HT1080 (cell line): ENCODE measurements at regions not wholly inside any gene's neighbourhood (a gene's known extent, or its start where the extent isn't known, plus 50 kb on each side); places are given as distances from the start of the nearest gene placed in this dataset.

ENCODE experiments used
- DNase-seq: peaks from one replicate; pipeline ENCODE4 v3.0.0-alpha.2; 2015; ENCODE audit warnings: low read depth

DNA sequence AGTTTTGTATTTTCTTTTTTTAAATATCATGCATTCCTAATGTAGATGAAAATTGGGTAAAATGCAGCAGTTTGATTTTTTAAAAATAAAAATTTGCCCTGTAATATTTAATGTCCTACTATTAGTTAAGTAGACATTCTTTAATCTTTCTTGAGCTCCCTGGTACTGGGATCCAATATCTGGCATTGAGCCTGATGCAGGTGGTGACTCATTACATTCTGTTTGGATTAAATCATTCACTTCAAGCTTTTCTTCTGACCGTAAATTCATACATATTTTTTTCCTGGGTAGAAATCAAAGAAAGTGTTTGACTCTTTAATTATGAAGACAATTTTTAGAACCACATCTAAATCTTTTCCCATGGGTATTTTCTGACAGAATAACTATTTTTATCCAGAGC, 768.8 kb upstream of the SLC35B3 start:
- DNase-seq, result peak; percentile 80

DNA sequence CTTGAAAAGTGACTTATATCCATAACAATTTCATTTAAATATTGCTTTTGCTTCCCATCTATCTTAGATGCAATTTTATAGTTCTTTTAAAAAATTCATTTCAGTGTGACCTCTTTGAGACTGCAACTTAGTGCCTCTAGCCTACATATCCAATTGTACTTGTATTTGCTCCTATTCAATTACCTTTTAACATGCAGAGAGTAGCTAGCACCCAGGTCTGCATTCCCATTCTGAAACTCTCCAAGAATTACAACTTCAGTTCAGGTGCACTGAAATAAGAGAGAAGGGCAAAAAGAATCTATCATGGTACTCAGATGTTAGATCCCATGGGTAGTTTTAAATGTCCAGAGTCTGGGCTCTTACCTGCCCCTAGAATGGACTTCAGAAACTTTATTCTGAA, 765.4 kb upstream of the SLC35B3 start:
- DNase-seq, result no peak

DNA sequence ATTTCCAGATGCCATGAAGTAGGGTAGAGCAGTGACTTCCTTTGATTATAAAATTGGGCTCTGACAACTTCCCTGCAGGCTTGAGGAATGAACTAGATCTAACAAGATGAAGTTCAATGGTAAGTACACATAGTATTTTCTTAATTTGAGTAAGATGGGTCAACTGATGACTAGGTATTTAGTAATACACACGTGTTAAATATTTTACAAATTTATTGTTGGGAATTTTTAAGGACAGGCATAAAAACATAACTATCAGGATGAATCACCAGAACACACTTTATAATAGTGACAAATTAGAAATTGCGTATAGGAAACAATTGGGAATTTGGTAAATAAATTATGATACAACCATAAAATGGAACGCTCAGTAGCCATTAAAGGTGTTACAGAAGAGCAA, 762.4 kb upstream of the SLC35B3 start:
- DNase-seq, result no peak

DNA sequence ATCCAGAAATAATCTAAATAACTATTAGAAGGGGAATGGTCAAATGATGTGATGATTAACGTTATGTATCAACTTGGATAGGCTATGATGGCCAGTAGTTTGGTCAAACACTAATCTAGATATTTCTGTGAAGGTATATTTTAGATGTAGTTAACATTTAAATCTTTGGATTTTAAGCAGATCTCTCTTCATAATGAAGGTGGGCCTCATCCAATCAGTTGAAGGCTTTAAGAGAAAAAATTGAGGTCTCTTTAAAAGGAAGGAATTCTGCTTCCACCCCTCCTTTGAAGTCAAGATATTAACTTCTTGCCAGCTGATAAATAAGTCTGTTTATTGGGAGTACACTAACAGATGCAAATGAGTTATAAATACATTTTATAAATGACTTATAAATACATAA, 760.0 kb upstream of the SLC35B3 start:
- no peak for DNase-seq

DNA sequence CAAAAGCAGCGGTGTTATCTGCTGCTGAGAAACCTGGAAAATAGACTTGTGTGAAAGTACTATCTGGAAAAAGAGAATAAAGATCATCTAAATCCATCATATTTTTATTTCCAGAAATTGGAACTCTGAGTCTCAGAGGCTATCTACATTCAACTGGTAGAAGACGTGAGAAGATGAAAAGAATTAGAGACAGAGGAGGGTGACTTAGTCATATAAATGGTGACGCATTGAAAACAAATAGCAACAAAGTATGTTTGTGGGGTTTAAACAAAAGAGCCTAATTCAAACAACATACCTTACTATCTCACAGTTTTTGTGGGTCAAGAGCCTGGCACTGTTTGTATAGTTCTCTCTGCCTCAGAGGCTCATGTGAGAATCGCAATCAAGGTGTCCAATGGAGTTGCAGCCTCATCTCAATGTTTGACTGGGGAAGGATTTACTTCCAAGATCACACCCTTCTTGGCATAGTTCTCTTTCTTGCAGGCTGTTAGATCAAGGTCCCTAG, 757.1 kb upstream of the SLC35B3 start:
- peak; percentile 7 for DNase-seq

DNA sequence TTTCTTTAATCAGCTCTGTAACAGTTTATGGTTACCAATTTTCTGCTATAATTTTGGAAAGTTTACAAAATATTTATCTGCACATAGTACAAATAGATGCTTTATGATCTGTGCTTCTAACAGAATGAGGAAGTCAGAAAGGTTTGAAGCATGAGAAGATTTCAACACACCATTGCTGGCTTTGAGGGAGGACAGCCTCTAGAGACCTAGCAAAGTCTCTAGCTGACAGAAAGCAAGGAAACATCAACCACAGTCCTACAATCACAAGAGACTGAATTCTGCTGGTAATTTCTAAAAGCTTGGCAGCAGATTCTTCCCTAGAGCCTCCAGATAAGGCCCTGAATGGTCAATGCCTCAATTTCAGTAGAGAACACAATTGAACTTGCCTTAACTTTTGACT, 750.8 kb upstream of the SLC35B3 start:
- no peak for DNase-seq

DNA sequence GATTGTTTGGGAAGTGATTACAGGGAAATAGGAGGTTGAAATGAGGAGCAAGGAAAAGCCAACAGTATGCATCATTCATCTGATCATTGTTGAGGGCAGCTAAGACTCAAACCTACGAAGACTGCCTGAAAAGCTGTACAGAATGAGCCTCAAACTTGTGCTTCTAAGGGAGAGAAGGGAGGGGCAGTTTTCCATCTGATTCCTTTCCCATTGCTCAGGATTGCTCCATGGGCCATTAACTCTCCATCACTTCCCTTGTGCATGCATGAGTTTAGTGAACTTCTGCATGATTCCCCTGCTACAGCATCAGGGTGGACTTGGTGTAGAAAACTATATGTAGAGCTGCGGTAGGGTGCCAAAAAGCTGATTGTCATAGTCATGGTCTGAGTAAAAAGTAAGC, 742.7 kb upstream of the SLC35B3 start:
- DNase-seq, result no peak

DNA sequence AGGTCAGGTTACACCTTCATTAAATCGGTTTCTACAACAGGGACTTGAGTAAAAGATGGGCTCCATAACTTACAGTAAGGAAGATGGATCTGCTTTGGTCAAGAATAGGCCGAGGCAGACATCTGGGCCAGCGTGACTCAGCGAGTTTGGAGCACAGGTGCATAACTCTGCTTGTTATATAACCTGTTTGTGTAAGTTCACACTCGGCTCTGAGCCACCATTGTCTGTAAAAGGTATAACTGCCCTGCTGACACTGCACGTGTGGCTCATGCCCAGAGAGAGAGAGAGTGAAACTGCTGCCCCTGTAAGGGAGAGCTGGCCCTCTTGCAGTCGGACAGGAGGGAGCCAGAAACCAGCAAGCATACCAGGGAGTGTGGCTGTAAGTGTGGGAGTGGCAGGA, 737.9 kb upstream of the SLC35B3 start:
- no peak for DNase-seq

DNA sequence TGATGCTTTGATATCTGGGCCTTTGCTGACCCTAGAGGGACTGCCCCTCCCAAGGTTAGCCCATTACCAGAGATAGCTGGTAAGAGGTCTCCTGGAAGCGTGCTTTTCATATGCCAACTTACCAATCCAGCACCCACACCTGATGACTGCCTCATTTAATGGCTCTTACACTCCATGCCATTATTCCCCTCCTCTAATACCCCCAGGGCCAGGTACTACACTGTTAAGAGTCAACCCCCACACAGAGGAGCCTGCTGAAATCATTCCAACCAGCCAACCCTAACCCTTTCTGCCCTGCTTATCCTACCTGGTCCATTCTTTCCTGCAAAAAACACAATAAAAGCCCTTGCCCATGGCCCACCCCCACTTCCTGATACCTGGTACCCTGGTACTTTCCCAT, 736.8 kb upstream of the SLC35B3 start:
- no peak for DNase-seq

DNA sequence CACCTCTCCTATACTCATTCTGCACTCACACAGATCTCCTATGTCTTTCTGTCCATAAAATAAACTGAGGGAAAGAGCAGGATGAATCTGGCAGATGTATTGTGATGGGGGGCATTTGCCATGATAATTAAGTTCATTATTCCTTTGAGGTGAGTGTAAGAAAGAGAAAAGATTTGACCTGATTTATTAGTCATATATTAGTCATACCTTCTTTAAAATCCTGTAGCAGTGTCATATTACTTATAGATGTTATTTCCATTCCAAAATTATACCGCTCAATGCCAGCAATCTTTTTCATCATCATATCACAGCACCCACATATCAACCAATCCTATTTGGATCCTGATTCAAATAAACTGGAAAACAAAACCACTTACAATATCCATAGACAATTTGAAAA, 733.3 kb upstream of the SLC35B3 start:
- peak; percentile 20 for DNase-seq

DNA sequence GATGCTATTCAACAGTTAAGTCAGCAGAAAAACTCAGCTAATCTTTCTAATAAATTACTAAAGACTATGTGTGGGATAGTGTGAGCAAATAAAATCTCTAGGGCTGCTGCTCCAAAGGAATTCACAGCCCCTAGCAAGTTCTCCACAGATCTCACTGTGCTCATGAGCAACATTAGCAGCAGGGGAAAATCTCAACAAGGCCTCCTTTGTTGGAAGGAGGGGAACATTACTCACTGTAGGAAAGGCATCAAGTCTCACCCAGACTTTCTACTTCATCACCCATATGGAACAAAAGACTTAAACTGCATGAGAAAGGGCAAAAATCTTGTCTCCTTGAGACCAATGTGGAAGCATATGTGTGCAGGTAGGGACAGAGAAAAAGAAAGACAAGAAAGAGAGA, 726.4 kb upstream of the SLC35B3 start:
- peak; percentile 25 for DNase-seq

DNA sequence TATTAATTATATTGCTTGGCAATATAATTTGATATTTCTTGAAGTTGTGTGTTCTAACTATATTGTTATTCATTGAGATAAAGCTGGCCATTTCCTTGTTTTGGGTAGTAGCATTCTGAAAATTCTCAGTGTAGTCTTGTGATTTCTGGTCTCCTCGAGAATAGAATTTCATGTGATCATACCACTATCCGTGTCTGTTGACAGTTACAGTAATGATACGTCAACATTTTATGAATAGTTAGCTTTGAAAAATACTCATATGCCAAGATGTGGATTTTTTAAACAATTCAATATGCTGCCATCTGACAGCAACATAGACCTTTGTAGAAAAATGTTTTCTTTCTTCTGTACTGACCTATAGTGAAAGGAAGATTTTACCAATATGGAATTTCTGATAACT, 723.7 kb upstream of the SLC35B3 start:
- no peak for DNase-seq

DNA sequence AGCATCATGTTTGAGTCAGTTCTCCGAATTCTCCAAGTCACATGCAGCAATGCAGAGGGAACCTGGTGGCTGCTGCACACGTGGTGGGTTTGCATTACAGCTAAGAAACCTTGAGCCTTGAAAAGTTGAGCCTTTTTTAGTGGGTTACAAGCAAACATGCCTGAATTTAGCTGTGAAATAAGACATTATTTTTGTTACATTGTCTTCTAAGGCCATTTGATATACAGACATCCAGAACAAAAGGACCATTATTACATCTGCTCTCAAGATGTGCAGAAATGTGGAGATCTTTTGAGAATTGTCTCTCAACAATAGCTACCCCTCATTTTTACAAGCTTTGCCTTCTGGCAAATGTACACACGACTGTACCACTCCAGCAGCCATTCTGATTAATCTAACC, 720.5 kb upstream of the SLC35B3 start:
- no peak for DNase-seq

DNA sequence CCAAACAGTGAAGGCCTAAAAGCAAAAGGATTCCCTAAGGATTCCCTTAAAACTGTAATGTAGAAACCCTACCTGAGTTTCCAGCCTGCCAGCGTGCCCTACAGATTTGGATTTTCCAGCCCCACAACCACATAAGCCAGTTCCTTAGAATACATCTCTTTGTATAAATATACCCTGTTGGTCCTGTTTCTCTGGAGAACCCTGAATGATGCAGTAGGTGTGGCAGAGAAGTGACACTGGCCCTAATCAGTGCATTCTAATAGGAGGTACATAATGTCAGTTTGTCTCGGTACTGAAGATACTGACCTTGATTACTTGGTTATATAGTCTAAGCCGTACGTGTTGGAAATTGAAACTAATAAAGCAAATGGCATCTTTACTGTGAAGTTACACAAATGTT, 707.8 kb upstream of the SLC35B3 start:
- no peak for DNase-seq

DNA sequence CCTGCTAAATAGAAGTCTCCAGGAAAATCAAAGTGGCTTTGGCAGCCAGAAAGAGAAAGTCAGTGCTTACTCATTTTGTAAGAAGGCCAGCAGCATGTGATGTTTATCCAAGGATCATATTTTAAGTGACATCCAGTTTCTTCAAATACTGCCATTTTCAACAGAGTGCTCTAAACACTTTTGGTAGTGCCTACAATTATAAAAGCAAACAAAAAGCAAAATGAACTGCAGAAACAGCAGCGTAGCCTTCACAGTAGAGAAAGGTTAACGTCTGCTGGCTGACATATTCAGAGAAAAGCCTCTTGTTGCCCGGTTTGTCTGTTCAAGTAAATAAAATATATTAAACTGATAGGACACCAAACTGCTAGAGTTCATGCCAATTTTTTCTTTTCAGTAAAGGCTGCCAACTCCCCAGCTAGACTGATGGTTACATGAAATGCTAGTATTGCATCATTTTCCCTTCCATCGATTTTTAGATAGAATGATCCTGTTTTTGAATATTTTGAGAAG, 705.7 kb upstream of the SLC35B3 start:
- DNase-seq, result no peak

DNA sequence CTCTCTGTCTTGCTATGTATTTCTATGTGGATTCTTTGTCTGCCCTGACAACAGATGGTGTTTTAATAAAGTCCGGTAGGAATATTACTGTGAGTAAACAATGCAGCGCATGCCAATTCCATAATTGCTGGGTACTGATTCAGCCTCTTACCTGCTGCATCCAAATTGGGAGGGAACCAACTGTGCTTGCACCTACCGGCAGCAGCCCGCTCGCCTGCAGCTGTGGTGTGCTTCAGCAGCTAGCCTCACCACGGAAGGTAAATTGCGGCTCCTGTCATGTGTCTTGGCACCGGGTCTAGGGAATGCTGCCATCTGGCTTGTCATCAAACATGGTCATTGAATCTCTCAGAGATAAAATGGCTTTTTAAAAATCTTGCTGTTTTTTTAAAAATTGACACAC, 704.8 kb upstream of the SLC35B3 start:
- no peak for DNase-seq

DNA sequence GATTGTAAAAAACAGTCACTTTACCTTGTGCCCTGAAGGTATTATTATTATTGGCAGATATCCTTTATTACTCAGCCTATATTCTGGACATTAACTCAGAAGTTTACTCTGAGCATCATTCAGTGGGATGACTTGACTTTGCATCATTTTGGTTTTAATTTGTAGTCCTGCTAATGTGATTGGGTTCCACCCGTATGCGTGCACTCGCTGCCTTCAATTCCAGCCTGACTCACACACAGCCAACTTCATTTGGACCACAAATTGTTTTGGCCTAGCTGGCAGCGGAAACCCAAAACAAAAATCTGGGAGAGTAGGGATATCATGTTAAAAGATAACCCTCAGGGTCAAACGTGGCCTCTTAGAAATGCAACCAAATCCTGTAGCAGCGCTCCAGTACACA, 704.4 kb upstream of the SLC35B3 start:
- peak; percentile 16 for DNase-seq

DNA sequence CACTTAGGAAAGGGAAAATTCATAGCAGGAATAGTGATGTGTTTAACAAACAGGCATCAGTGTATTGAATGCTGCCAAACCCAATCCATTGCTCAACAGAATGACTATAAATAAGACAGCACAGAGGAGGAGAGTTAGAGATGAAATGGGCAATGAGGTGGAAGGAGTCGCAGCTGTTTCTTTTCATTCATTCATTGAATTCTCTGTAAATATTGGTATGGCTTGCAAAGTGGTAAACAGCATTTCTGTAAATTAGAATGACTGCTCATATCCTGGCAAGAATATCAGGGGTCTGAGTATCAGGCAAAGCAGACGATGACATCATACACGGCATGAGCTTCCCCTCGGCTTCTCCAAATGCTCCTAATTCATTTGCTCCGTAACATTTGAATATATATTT, 703.6 kb upstream of the SLC35B3 start:
- DNase-seq, result no peak

DNA sequence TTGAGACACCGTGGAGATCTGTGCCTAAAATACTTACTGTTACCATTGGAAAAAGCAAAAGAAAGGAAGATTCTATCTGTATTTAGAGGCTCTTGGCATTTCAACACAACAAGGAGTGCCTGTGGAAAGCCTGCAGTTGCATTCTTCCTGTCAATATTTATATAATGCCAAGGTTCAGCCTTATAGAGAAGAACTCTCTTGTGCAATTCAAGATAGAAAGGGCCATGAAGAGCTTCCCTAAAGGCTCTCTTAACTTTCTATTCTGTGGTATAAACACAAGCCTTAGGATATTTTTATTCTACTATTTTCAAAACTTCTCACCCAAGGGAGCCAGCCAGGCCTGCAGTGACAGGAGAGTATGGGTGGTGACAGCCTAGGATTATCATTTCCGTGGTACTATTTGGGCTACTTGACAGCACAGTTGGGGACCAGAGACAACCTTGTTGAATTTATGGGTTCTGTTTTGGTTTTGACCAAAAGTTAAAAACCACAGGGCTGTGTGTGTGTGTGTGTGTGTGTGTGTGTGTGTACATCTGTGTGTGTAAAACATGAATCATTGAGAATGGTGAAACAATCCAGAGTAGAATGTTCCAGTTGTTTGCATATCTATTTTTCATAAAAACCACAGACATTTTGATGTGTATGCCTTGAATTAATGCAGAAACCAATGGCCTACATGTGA, 700.9 kb upstream of the SLC35B3 start:
- DNase-seq, result no peak

DNA sequence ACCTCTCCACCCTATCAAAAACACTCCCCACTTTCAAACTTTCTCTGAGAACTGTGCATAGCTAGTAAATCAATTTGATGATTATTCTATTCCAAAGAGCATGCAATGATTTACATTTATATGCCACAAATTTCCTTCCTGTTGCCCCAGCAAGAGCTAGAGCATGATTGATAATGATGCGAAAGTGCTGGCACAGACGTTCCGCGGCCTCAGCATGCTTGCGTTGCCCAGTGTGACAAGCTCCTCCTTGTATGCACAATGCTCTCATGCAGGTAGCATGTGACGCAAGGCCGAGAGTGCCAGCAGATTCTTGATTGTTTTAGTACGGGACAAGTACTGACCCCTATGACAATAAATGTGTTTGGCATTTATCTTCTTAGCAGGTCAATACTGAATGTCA, 696.3 kb upstream of the SLC35B3 start:
- DNase-seq, result no peak

DNA sequence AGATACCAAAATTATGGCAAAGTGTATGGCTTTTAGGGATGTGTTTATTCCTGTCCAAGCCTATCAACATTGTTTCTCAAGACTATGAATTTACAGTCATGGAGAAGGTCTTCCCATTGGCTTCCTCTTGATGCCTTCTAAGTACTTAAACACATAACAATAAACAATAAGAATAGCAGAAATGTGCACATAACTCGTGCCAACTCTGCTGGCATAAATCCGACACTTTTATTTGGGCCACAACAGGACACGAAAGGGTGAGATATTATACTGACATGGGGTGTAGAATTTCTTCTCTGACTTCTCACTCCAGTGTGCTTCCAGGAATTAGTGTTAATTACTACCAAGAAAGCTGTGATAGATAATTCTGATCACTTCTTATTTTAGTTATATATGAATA, 695.9 kb upstream of the SLC35B3 start:
- no peak for DNase-seq

DNA sequence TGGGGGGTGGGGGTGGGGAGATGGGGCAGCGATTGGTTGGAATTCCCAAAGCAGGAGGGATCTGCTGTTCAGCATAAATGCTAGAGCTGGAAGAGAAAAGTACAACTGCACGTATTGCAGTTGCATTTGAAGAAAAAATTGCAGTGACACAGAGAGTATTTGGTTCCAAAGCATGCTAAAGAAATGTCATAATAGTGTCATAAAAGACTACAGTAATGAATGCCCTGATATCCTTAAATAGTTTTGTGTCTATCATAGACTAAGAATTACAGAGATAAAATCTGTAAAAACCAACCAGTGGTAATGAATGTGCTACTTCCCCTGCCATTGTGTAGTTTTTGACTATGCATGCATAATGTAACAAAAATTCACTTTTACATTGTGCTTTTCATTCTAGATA, 693.6 kb upstream of the SLC35B3 start:
- DNase-seq, result no peak

DNA sequence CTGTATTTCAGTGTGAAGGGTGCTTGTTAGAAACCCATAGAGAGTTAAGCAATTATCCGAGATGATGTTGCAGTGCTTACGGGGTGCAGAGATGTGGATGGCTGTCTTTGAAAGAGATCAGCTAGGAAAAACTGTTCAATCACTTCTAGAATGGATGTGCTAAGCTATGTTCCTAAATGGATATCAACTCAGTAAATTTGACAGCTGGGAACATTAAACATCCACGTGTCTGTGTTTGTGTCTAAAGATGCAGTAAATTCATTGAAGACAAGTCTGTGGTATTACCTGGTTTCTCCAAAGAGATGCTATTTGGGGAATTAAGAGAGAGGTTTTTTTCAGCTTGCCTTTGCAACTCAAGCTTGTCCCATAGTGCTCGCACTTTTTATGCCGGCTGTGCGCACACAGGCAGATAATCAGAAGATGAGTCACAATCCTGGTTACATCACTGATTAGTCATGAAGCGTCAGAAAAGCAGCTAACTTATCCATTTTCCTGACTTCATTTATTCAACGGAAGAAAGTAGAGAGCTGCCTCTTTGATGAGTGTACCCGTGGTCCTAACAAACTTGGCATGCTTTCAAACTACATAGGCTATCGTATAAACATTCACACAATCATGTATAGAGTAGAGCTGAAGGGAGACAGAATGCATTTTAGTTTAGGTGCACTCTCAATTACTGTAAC, 691.7 kb upstream of the SLC35B3 start:
- peak; percentile 92 for DNase-seq
